HG03354 (cell line): ENCODE measurements at regions not wholly inside any gene's neighbourhood (a gene's known extent, or its start where the extent isn't known, plus 50 kb on each side); places are given as distances from the start of the nearest gene placed in this dataset.

Experiments
- ATAC-seq: cut with Tn5 transposase; IDR thresholded peaks from one replicate; pipeline ENCODE4 v1.9.1; 2021; ENCODE audit warnings: mild to moderate bottlenecking; ENCODE audit not compliant: unreplicated experiment, poor library complexity, severe bottlenecking

GRCh38 chr11:134691295-134691873 lies 279.3 kb upstream of the B3GAT1 start:
- ATAC-seq = no peak

DNA sequence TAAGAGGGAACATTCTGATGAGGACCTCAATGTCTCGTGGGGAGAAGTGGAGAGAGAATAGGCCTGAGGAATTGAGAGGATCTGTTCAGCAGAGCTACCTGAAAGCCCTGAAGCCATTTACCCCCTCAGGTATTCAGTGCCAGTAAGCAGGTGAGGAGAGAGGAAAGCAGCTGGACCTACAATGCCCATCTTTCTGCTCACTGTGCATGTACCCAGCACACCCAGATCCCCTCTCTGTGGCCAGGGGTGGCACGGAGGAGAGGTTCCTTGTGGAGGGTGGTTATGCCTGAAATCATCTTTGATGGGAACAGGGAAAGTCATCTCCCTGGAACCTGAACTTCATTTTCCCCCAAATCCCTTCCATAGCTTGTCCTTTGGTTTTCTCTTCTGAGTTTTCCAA lies 277.8 kb upstream of the B3GAT1 start:
- no peak for ATAC-seq

DNA sequence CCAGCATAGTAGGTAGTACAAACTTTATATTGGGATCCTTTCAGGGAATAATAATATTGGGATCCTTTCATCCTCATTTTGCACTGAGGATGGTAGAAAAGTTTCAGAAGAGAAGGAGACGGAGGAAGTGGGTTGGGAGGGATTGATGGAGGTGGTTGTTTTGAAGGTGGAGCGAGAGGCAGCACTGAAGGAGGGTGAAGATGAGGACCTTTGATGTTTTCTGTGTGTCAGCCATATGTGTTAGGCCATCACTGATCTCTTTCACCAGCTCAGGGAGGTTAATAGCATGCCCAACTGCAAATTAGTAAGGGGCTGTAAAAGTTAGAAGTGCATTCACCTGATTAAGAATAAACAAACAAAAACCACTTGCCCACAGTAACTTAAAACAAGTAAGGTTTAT lies 275.5 kb upstream of the B3GAT1 start:
- ATAC-seq = no peak

- ATAC-seq = no peak
Observed at GRCh38 chr11:134686460-134687061, 274.5 kb upstream of the B3GAT1 start.

DNA sequence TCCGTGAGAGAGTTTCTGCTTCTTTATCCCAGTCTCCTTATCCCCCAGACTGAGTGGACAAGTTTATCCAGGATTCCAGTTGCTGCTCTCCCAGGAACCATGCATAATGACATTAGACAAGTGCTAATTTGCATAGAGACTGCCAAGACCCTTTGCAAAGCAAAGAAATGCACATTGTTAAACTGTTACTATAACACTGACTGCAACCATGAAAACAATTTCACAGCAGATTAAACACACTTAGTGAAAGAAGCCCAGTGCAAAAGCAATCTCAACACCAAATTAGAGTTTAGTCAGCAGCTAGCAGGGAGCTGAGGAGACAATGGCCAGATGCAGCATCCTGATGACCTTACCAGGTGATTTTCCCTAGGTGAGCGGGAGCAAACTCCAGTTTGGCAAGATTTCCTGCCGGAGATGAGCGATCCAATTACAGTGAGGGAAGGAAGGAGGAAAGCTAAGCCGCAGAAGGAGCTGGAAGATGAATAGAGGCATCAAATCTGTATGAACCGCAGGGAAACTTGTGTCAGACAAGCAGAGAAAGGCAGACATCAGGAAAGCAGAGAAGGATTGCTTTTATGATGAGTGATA lies 273.8 kb upstream of the B3GAT1 start:
- ATAC-seq = no peak

GRCh38 chr11:134684576-134684975 lies 272.5 kb upstream of the B3GAT1 start:
- ATAC-seq = no peak

DNA sequence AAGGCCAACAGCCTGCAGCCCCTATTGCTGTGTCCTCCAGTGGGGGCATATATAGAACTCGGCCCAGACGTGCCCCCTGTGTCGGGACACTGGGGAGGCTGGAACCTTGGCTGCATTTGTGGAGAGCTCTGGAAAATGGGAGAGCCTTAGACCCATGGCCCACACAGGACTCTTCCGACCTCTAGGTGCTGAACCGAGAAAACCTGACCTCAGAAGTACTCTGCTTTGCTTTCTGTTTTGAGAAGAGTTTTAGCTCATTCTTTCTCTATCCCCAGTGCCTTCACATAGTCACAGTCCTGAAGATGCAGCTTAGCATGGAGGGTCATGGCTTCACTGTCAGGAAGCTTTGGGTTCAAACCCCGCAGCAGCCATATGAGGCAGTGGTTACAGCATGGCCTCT lies 271.8 kb upstream of the B3GAT1 start:
- no peak for ATAC-seq

- no peak for ATAC-seq
Observed at GRCh38 chr11:134682577-134682976, 270.5 kb upstream of the B3GAT1 start.

GRCh38 chr11:134679592-134679991 lies 267.6 kb upstream of the B3GAT1 start:
- ATAC-seq = no peak

- no peak for ATAC-seq
Observed at GRCh38 chr11:134678744-134679143, 266.7 kb upstream of the B3GAT1 start.

- no peak for ATAC-seq
Observed at GRCh38 chr11:134677891-134678551, 266.0 kb upstream of the B3GAT1 start.

DNA sequence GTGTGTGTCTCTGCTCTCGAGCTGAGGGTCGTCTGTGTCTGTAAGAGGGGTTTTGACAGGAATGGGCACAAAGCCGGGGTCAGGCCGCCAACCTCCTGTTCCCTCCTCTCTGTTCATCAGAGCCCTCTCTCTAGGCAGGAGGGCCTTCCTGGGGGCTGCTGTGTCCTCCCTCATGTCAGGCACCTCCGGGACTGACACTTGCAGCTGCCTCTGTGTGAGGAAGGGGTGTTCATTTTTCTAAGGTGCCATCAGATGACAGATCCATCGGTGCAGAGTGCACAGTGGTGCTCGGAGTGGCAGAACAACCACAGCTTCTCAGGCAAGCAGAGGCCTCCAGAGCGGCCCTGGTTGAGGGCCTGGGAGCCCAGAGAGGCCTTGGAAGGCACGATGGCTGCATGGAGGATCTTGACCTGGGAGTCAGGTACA lies 265.4 kb upstream of the B3GAT1 start:
- no peak for ATAC-seq

DNA sequence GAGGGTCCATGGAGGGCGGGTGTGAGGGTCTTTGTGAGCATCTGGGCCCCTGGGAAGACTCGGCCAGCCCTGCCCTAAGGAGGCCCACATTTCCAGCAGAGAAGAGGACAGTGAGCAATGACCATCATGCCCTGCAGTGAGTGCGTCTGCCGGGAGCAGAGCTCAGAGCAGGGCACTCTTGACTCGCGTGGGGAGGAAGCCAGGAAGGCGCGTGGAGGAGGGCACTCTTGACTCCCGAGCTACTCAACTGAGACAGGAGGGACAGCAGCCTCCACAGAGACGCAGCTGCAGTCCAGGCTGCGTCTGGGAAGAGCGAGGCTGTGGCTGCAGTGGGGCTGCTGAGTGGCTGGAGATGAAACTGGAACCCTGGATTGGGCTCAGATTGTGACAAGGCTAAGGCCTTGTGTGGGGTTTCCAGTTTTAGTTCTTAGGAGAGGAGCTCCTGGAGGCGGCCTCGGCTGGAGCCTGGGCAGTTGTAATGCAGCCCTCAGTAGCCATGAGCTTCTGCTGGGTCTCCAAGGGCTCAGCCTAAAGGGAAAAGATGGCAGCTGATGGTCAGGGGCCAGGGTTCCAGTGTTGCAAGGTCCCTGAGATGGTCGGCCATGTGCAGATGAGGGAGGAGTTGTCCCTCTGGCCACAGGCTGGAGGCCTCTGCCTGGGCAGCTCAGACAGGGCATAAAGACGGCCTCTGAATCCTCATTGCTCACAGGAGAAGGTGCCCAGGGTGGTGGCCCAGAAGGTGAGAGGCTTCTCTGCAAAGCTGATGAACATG lies 264.7 kb upstream of the B3GAT1 start:
- no peak for ATAC-seq

GRCh38 chr11:134675983-134676382 lies 263.9 kb upstream of the B3GAT1 start:
- no peak for ATAC-seq

GRCh38 chr11:134674974-134675373 lies 262.9 kb upstream of the B3GAT1 start:
- ATAC-seq = no peak

GRCh38 chr11:134670961-134671370 lies 258.9 kb upstream of the B3GAT1 start:
- ATAC-seq = no peak

DNA sequence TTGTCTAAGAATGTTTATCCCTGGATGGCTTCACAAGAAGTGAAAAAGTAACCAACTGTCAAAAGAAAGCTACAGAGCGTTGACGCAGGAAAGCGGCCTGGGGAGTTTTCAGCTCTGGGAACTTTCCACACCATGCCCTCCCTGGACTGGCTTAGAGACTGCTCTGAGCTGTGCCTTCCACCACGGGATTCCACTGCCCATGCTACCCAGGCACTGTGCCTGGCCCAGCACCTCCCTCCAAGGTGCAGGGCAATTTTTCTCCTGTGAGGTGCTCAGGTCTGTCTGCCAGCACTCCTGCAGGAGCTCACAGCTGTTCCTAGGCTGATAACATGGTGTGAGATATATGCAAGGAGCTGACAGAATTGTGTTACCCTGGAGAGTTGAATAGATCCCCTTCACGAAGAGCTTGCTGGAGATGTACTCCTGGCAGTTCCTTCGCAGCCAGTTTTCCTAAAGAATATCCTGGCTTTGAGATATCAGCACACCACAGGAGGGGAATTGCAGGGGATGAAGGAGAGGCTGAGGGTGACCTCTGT lies 258.3 kb upstream of the B3GAT1 start:
- ATAC-seq = no peak

DNA sequence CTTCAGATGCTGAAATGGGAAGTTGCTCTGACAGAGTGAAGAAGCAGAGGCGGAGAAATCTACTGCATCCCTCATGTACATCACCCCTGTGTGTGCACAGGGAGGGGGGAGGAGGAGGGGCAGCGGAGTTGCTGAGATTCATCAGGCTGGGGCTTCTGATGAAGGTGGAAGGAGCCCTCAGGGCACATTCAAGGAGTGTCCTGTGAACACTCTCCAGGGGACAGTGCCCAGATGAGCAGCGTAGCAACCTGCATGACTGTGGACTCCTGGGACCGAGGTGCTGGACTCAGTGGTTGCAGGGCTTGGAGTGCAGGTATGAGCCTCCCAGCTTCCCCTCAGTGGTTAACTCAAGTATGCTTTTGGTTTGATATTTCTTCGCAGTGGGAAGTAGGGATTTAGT lies 257.8 kb upstream of the B3GAT1 start:
- no peak for ATAC-seq

DNA sequence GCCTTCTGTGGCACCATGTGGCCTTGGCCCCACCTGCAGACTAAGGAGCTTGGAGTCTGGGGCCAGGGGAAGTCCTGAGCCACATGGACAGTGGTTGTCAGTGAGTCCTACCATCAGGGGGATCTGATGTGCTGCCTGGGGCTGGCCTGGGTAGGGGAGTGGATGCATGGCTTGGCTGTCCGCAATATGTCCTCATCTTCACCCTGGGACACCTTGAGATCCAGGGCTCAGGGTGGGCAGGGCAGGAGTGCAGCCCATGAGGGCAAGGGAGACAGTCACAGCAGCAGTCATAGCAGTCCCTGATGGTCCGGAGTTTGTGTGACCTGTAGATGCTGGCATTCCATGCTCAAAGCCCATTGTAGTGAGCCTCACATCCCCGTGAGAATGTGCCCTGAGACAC lies 256.8 kb upstream of the B3GAT1 start:
- ATAC-seq = no peak

GRCh38 chr11:134668076-134668475 lies 256.0 kb upstream of the B3GAT1 start:
- no peak for ATAC-seq
